Erythroblast (primary cell): ENCODE measurements at regions not wholly inside any gene's neighbourhood (a gene's known extent, or its start where the extent isn't known, plus 50 kb on each side); places are given as distances from the start of the nearest gene placed in this dataset.
"Not testable (repeated sequence)": the region's sequence is repeated elsewhere in the genome, so short reads cannot be mapped to it uniquely, and the experiment has no call there.

Experiments
- GATA1 ChIP-seq: IDR thresholded peaks from 2 replicates; pipeline ENCODE4 v1.6.1; 2011; ENCODE audit warnings: low read depth, mild to moderate bottlenecking, control low read depth, low read length, moderate library complexity
- POLR2A ChIP-seq: IDR thresholded peaks from 2 replicates; pipeline ENCODE4 v1.6.1; 2011; ENCODE audit warnings: mild to moderate bottlenecking, low read length

- not testable (repeated sequence) for TF ChIP-seq POLR2A, GATA1
Observed at GRCh38 chr1:199498802-199499201, 528.7 kb upstream of the NR5A2 start.
